ENCODE measurements at regions not wholly inside any gene's neighbourhood (a gene's known extent, or its start where the extent isn't known, plus 50 kb on each side); places are given as distances from the start of the nearest gene placed in this dataset.
A peak's percentile ranks its signal among the peaks of the same experiment; 100 is the strongest.

- no peak for DNase-seq (ENCODE audit: low spot score)
These were observed 177.5 kb downstream of the RBM43 start for GRCh38 chr2:151083856-151084795.

GRCh38 chr2:151078889-151079288, 182.8 kb downstream of the RBM43 start:
- no peak for DNase-seq (ENCODE audit: low spot score)

- no peak for DNase-seq (ENCODE audit: low spot score)
These were observed 189.8 kb downstream of the RBM43 start for GRCh38 chr2:151071906-151072305.

GRCh38 chr2:151071382-151071781, 190.3 kb downstream of the RBM43 start:
- DNase-seq (ENCODE audit: low spot score): no peak

GRCh38 chr2:151070253-151070652, 191.4 kb downstream of the RBM43 start:
- no peak for DNase-seq (ENCODE audit: low spot score)

- no peak for DNase-seq (ENCODE audit: low spot score)
These were observed 193.8 kb downstream of the RBM43 start for GRCh38 chr2:151067658-151068369.

- DNase-seq (ENCODE audit: low spot score): peak; percentile 15
These were observed 198.4 kb downstream of the RBM43 start for GRCh38 chr2:151063271-151063670.

- DNase-seq (ENCODE audit: low spot score): no peak
These were observed 201.4 kb downstream of the RBM43 start for GRCh38 chr2:151060287-151060686.

- DNase-seq (ENCODE audit: low spot score): no peak
These were observed 204.8 kb downstream of the RBM43 start for GRCh38 chr2:151056870-151057269.

- DNase-seq (ENCODE audit: low spot score): no peak
These were observed 208.0 kb downstream of the RBM43 start for GRCh38 chr2:151053661-151053990.

- peak; percentile 32 for DNase-seq (ENCODE audit: low spot score)
These were observed 208.6 kb downstream of the RBM43 start for GRCh38 chr2:151052850-151053660.

- peak; percentile 45 for DNase-seq (ENCODE audit: low spot score)
These were observed 210.0 kb downstream of the RBM43 start for GRCh38 chr2:151051574-151052220.

- no peak for DNase-seq (ENCODE audit: low spot score)
These were observed 211.9 kb downstream of the RBM43 start for GRCh38 chr2:151049746-151050145.

- no peak for DNase-seq (ENCODE audit: low spot score)
These were observed 213.2 kb downstream of the RBM43 start for GRCh38 chr2:151048331-151049054.

GRCh38 chr2:151043484-151043883, 218.2 kb downstream of the RBM43 start:
- no peak for DNase-seq (ENCODE audit: low spot score)

GRCh38 chr2:151042964-151043363, 218.7 kb downstream of the RBM43 start:
- no peak for DNase-seq (ENCODE audit: low spot score)

GRCh38 chr2:151040039-151040438, 221.6 kb downstream of the RBM43 start:
- no peak for DNase-seq (ENCODE audit: low spot score)

- no peak for DNase-seq (ENCODE audit: low spot score)
These were observed 223.1 kb downstream of the RBM43 start for GRCh38 chr2:151038516-151038915.

- DNase-seq (ENCODE audit: low spot score): no peak
These were observed 224.2 kb downstream of the RBM43 start for GRCh38 chr2:151037434-151037833.

GRCh38 chr2:151033271-151034248, 228.1 kb downstream of the RBM43 start:
- DNase-seq (ENCODE audit: low spot score): no peak

Data from COLO829 (cell line).